ENCODE measurements at regions not wholly inside any gene's neighbourhood (a gene's known extent, or its start where the extent isn't known, plus 50 kb on each side); places are given as distances from the start of the nearest gene placed in this dataset.

DNA sequence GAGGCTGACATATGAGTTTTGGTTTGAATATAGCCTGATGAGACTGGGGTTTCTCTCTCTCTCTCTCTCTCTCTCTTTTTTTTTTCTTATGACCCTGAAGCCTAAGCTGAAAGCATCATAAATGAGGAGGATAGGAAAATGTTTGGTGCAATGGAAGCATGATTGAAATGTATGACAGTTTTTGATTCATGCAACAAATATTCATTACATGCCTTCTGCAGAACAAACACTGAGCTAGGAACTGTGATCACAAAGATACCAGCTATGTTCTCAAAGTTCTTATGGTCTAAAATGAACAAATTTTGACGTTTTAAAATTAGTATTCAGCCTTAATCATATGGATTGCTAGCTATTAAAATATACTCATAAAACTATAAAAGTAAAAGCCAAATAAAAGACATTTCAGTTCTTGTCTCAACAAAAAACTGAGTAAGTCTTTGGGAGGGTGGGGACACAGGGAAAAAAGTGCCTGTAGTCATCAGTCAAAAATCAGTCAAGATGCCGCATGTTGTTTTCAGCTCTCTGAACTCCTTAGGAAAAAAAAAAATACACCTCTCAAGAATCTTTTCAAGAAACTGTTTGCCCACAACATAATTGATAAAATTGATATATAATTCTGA is 57.2 kb downstream of the NKX6-1 start:
- no peak for DNase-seq

DNA sequence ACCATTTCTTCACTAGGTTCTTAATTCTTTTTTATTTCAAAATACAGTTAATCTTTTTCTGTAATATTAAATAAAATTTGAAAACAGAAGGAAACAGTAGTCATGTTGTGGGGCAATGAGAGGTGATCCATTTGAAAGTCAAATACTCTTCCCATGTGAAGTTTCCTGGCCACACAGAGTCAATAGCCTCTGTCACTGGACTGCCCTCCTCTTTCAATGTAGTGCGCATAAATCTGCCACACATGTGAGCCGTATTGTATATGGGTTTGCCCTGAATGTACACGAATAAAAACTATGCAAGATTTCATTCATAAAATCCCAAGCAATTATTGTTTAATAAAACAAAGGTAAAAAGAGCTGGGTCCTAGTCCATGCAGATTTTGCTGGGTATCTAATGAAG is 59.1 kb downstream of the NKX6-1 start:
- no peak for DNase-seq

DNA sequence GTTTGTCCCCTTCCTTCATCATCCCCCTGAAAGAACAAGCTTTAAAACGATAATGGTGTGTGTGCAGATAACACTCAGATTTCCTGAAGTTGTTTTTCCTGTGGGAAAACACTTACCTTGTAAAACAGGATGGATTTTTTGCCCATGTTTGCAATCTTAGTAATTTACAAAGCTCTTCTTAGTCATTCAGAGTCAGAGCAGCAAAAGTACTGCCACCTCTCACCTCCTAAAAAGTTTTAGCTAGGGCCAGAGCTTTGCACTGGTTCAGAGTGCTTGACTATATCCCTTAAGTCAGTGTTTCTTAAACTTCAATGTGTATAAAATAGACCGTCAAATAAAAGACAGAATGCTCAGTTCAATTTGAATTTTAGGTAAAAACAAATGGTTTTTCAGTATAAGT is 62.3 kb downstream of the NKX6-1 start:
- no peak for DNase-seq

DNA sequence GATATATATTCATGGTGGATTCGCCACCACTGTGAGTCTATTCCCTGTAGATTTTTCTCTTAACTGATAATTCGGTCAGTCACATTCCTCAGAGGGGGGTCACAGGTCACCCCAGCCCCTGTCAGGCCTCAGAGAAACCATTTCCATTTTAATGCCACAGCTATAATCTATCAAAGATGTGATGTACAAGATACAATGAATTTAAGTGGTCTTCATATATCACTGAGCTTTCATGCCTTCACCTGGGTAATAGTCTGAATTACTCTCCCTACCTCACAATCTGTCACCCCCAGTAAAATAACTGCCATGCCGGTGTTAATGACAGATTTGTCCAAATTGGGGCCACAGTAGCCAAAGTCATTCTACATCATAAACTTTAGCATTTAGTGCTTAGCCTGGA is 64.7 kb downstream of the NKX6-1 start:
- DNase-seq = no peak

DNA sequence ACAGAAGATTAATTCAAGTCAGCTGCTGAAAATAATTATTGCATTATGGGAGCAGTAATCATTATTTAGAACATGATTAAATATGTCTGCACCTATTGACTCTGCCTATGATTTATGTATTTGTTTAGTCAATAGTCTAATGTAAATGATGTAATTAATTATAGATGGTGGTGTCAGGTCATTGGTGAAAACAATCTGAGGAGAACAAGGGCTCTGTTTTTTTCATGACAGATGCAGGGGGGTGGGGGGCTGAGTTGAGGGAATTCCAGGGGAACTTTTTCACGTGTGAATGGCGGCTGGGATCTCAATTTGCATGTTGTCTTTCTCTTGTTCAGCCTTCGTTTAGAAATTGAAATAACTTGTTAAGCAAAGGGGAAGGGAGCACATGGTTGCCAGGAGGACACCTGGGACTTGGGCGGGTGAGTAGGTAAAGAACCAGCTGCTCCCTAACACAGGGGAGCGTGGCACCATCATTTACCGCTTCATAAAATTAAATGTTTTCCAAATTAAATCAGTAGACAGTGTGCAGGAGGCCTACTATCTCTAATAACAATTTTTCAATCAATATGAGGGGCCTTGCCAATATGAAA is 65.4 kb downstream of the NKX6-1 start:
- DNase-seq = no peak

DNA sequence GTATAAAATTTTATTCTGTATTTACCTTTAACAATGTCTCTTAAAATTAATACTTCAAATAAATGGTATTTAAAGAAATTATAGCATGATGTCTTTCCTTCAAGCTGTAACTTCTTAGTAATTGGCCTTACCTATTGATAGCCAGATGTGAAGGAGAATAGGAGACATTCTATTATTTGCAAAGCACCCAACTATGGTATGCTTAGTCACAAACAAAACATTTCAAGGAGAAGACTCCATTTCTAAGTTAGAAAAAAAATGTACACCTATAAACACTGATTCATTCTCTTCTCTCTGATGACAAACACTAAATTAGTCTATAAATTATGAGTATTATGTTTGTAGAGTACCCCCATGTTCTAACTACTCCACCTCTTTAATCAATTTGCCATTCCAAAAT is 66.4 kb downstream of the NKX6-1 start:
- DNase-seq = no peak

DNA sequence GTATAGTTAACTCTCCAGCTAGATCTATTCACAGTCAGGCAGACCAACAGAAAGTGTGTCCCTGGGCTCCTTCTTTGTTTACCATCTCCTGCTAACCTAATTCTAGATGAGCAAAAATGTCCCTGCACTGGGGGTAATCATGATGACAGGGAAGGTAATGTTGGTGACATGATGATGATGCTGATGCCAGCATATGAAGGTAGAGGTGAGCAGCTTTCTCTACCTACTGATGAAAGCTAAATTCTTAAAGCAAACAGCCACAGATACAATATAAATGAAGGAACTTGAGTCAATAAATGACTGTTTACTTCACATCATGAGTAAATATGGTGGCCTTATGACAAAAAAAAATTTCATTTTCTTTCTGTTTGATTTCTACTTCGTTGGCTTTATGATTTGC is 78.5 kb downstream of the NKX6-1 start:
- DNase-seq = no peak

DNA sequence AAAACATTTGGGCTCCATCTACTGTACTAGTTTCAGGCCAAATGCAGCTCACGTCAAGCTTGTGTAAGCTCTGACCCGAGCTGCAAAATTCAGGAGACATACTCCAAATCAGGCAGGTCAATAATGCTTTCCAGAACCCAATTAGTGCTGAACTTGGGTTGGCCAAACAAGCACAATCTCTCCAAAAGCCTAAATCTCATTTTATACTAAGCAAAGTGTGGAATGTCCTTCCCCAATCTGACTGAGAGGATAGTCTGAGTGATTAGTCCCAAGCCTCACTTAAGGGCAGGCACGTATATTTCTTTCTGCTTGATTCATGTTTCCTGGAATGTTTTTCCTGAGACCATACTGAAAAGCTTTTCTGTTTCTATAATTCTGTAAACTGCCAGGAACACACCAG is 79.9 kb downstream of the NKX6-1 start:
- DNase-seq = no peak

DNA sequence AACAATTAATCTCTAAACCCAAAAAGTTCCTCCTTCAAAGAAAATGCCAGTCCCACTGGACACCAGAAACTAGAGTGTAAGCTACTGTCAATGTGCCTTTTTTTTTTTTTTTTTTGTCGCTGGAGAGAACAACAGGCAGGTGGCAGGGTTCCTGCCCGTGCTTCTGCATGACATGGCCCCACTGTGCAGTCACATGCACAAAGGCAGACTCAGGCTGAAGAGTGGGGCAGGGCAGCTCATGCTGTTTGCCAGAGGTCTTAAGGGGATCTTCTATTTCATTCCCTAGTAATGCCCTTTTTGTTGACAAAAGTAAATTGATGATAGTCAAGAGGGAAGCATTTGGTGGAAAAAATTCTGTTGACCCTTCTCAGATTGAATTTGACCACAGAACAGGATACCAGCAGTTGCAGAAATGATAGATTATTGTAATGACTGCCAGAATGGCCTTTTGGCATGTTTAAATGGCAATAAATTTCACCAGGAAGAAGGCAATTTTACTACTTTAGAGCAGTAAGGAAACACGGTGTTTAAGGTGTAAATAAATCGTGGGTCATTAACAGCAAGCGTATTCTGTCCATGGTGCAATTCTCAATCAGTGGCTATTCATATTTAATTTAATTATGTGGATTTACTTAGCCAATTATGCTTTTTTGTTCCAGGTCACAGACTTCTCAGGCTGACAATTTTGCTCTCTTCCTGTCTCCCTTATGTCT is 80.9 kb downstream of the NKX6-1 start:
- DNase-seq = no peak

DNA sequence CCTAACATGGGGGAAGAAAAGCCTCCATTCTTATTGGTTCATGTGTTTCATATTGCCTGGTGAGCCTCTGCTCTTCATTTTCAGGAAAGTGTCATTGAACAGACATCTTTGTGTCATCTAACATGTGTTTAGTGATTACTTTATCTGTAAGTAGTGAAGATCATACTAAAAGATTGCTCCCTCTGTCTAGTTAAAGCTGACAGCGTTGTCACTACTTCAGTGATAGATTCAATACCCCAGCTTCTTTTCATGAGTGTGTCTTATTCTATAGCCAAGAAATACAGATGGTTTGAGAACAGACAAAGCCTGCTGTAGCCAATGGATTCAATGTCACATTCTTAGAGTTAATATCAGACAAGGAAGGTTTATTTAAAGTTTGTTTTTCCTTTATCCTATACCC is 85.1 kb downstream of the NKX6-1 start:
- DNase-seq = no peak

DNA sequence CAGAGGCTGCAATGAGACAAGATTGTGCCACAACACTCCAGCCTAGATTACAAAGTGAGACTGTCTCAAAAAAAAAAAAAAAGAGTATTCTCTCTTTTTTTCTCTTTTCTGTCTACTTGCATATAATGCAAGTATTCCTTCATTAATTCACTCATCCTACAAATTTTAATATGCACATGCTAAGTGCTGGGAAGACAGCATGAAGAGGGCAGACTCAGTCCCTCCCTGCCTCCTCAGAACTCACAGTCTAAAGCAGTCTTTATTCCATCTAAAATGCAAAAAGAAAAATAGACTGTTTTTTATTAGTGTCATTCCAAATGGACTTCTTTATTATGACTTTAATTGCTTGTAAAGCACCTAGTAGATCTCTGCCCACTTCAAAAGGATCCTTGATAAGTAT is 85.6 kb downstream of the NKX6-1 start:
- no peak for DNase-seq

DNA sequence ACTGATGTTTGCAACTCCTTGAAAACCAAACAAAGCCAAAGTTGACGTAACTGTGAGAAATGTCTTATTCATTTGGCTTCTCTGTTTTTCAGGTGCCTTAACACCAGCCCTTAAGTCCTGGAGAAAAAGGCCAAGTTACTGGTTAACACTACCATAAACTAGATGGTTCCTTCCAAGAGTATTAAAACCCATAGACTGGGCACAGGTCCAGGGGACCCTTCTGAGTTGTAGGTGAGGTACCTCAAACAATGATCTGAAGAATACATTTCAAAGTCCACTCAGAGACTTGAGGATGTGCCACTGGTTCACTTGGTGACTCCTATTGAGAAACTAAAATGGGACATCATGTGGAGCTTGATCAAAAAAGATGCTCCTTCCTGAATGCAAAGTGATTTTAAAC is 87.0 kb downstream of the NKX6-1 start:
- no peak for DNase-seq

DNA sequence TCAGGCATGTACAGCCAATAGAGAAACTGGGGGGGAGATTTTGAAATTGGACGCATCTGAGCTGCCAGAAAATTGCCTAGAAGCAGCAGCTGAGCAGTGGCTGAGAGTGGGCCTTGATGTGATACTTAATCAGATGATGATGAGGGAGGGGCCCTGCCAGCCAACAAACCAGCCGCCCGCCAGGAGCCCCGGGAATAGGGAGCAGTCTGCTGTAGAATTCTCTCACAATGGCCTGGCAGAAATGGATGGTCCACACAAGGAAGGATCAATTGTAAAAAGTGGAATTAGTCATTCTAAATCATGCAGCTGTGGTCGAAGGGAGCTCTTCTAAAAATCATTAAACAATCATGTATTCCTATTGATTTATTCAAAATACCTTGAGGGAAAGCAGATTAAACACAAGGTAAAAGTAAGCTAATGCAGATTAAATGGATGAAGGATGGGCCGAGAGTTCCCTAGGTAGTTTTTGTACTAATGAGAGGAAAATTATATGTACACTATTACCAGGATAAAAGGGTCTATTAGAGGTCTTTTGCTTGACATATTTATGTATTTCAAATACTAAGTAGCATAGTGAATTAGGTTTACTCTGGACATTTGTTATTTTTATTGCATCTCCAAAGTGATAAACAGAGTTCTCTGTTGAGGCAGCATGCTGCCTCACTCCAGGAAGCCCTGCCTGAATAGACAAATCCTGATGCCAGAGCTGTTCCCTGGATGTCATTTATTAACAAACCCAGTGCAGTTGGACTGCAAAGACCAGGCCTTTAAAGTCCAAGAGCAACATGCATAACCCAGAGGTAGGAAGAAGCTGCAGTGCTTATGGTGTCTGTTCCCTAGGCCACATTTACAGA is 91.3 kb downstream of the NKX6-1 start:
- no peak for DNase-seq

DNA sequence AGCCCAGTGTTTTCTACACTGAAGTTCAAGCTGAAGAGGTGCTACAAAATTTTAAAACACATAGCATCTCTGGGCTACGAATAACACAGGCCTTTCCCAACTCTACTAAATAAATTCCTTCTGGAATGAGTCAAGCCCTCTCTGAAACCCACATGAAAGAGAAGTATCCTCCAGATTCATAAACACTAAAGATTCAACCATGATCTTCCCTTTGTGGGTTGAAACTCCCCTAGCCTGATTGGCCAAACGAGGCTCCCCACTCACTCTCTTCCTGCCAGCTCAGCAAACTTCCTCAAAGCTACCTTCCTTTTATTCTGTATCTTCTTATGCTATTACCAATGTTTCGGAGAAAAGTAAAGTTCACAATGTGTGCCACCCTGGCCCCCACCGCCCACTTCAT is 95.4 kb downstream of the NKX6-1 start:
- no peak for DNase-seq

DNA sequence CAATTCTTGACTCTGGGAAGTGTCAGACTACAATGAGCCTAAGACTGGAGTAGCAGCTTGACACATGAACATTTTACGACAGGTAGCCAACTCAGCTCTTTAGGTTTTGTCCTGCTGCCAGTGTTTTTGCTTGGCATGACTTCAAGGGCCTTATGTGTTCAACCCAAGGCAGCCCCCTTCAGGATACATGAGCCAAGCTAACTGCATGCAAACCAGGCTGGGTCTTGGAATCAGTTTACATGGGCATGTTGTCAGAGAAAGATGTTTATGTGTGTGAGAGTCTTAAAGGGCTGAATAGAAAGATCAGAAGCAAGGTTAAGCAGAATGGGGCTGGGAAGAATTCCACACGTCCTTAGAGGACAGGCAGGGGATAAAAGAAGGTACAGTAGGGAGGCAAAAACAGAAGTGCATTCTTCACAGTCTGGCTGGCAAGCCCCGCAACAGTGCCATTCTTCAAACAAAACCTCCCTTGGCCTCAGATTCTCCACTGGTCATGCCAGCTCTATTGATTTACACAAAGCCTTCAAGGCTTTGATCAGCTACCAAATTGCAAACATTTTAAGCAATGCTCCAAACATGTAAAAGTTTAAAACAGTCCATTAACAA is 97.3 kb downstream of the NKX6-1 start:
- no peak for DNase-seq

DNA sequence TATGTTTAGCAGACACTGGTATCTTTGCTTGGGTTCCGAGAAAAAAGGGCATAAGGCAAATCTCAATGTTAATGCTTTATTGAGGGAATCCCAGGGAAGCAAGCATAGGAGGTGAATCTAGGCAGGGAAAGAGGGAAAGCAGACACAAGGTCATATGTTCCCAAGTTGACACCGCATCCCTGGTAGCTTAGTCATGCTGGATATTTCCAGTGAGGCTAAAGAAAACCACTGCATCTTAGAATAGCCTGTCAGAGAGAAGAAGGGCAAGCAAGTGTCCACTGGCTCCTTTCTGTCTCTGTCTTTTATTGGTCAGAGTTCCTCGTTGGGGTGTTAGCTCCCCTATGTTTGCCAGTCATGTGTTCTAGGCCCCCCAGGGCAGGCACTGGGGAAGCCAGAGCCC is 104.7 kb downstream of the NKX6-1 start:
- no peak for DNase-seq

DNA sequence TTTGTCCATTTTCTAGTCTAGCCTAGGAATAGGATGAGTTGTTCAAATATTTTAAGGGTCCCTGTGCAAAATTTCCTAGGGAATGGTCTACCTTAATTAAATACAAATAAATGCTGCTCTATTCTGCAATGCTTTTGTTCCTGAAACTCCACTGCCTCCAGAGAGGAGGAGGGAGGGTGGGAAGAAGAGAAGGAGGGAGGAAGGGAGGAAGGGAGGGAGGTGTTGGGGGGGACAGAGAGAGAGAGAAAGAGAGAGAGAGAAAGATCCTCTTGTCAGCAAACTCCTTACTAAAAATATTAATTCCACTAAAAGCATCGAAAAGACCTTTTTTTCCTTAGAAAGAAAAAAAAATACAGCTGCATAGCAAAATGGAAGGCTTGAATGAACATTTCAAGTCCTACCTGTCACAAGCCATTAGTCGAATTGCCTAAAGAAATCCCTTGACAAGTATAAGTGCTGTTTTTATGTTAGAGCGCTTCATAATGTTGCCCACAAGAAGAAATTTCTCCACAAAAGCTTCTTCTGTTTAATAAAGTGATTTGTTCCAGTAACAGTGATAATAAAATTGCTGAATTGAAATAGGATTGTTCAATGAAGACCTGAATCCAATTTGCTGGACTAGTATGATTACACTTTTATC is 106.0 kb downstream of the NKX6-1 start:
- DNase-seq = no peak

DNA sequence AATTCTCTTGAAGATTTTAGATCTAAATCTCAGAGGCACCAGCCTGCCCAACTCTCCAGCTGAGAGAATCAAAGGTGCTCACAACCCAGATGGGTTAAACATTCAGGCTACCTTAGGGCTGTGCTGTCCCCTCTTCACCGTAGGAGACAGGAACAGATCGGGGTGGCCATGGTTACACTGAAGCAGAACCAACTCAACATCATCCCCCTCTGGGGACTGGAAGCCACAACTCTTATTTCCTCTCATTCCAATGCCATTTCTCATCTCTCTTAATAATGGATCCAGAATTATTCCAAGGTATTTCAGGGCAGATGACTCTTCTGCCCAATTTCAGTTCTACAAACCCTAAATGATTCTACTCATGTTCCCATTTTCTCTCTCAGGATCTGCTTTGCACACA is 109.7 kb downstream of the NKX6-1 start:
- no peak for DNase-seq

DNA sequence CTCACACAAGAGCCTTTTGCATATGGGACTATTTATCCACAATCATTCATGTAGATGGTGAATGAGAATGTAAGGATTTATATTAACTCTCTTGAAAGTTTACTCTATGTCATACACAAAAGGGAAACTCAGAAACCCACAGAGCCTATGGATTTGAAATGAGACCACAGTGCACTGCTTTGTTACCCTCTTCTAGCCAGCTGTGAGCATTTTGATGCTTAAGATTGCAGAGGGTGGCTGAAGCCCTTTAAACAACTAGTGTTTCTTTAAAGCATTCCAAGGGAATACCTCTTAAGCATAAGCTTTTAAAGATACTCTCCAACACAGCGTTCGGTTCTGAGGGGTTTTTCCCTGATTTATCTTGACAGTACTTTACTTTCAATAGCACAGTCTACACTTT is 113.9 kb downstream of the NKX6-1 start:
- no peak for DNase-seq

DNA sequence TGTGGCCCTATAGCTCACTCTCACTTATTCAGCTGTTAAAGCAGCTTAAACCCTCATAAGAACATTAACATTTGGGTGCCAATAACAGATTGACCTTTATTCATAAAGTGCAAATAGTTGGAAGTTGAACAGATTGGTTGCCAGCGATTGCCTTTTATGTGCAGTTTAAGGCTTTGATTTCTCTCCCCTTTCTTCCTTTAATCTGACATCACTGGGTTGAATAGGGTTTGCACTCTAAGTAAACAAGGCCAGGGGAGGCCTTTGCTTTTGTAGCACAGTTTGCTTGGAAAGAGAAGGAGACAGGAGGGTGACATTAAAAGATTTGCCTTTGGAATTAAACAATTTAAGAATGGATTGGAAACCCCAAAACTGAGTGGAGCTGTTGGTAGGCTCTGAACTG is 114.3 kb downstream of the NKX6-1 start:
- DNase-seq = no peak

DNA sequence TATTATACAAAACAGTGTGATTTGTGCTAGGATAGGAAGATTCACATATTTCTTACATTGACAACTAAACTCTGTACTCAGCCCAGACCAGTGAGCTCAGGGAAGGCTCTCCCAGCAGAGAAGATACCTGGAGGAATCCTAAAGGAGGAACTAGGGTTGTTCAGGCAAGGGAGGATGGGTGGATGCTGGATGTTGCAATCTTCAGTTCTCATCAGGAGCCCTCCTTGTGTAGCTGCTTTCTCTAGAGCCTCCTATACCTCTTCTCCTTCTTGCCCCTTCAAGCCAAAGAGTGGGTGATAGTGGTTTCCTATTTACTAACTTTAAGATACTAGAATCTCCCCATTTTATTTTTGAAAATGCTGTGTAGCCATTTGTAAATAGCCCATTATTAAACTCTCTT is 117.3 kb downstream of the NKX6-1 start:
- no peak for DNase-seq

DNA sequence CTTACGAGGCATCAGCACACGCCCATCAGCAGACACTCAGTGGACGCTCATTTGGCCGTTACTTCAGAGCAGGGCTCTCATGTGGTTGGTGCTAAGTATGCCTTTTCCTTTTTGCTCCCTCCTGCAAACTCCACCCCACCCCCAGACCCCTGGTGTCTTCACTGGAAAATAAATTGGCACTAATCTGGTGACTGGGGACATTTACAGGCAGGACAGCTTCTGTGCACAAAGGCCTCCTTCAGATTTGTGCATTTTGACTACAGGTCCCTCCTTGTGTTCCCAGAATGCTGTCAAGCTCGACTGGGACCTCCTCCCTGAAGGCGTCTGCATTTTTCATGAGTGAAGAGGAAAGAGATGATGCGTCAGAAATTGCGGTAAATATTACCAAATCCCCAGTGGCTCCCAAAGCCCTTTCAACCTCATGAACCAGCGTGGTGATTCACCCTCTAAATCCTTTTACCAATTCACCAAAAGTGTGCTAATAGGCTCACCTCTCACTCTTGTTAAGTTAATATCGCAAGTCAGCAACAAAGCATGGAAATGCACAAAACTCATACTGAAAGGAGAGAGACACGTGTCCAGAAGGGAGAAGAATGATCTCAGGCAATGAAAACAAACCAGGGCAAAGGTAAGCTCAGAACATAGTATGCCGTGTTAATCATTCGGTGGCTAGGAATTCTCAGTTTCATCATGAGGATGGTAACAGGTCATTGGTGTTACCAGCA is 119.0 kb downstream of the NKX6-1 start:
- no peak for DNase-seq
